DLD1 (cell line): ENCODE measurements at regions not wholly inside any gene's neighbourhood (a gene's known extent, or its start where the extent isn't known, plus 50 kb on each side); places are given as distances from the start of the nearest gene placed in this dataset.
"Not testable (repeated sequence)": the region's sequence is repeated elsewhere in the genome, so short reads cannot be mapped to it uniquely, and the experiment has no call there.

Experiments used
- in situ Hi-C: cut with HindIII; loops from 2 replicates; pipeline ENCODE4 v1.10.0; 2017; ENCODE audit warnings: low sequenced_read_pairs

DNA sequence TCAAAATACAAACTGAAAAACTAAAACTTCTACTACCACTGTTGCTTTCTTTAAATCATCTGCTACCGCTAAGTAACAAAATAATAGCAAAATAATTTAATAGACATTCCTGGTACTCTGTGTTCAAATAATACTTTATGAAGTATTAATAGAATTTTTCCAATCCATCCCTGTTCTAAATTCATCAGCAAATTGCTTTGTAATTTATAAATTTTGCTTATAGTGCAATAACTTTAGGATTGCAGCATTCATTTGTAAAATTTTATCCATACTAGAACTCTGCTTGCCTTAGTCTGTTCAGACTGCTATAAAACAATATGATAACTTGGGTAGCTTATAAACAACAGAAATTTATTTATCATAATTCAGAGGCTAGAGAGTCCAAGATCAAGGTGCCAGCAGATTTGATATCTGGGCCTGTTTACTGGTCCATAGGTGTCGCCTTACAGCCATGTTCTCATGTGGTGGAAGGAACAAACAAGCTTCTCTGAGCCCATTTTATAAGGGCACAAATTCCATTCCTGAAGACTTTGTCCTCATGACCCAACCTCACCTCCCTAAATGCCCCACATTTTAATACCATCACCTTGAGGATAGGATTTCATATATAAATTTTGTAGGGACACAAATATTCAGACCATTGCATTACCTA is 415.1 kb upstream of the MAP2 start:
- in situ Hi-C loops, result no loop called here

DNA sequence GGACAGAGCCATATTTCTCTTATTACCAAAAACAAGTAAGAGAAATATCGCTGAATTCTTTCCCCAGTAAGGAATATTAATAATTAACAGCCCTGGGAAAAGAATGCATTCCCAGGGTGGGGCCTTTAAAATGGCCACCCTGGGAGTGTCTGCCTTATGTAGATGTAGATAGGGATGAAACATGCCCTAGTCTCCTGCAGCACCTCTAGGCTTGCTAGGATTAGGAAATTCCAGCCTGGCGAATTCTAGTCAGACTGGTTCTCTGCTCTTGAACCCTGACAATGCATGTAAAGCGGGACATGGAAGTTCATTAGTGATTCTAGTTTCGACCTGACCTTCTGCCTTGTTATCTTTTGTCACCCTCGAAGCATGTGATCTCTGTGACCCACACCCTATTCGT is 405.2 kb upstream of the MAP2 start:
- in situ Hi-C loops, result not testable (repeated sequence)

DNA sequence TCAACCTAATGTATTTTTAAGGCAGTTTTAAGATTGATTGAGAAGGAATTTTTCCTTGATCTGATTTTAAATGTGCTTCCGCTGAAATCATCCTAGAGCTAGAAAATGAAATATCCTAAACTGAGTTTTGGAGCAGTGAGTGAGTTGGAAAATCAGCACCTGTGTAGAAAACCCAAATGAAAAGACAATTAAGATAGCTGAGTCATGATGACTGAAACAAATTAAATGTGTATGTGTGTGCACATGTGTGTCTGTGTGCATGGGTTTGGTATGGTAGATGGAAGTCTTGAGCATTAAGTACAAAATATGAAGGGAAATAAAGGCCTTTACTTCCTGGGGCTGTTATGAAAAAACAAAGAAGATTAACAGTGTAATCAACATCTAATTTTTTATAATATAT is 394.6 kb upstream of the MAP2 start:
- in situ Hi-C loops, result no loop called here

DNA sequence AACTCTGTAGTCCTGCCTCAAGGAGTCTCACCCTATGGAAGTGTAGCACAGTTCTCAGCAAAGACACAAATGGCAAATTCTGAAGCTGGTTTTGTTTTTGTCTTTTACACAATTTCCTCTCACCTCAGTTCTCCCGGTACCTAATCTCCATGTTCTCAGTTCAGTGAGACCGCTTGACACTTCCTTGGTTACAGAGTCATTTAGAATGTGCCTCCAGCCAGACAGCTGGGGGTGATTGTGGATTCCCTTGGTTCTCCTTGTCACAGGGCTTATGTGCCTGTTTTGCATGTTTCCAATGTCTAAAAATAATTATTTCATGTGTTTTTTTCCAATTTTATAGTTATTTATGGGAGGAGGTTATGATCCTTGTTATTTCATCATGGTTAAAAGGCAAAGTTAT is 379.5 kb upstream of the MAP2 start:
- in situ Hi-C loops, result no loop called here

DNA sequence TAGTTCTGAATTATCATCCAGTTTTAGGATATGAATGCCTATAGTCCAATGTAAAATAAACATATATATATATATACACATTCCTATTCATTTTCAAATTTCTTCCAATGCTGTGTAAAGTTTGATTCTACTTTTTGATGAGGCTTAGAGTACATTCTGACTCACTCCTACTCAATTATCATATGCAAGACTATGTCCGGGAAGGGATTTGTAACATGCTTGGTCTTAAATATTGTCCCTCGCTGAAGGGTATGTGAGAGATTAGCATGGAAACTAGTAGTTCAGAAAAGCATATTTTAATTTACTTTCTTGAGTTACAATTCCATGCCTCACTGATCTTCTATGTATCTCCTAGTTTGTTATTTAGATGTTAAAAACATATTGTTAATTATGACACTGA is 377.7 kb upstream of the MAP2 start:
- in situ Hi-C loops, result no loop called here

DNA sequence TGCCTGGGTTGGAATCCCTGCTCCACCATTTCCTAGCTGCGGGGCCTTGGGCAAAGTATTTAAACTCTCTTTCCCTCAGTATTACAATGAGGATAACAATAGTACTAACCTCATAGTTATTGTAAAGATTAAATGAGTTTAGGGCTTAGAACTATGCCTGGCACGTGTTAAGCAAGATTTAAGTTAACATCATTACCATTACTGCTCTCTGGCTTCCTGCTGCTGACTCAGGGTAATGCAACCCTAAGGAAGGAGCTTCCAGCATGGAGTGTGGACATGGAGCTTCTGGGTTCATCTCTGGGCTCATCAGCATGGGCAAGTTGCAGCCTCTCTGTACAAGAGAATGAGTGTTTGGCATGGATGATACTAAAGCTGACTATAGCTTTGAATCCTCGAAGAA is 374.2 kb upstream of the MAP2 start:
- in situ Hi-C loops, result no loop called here

DNA sequence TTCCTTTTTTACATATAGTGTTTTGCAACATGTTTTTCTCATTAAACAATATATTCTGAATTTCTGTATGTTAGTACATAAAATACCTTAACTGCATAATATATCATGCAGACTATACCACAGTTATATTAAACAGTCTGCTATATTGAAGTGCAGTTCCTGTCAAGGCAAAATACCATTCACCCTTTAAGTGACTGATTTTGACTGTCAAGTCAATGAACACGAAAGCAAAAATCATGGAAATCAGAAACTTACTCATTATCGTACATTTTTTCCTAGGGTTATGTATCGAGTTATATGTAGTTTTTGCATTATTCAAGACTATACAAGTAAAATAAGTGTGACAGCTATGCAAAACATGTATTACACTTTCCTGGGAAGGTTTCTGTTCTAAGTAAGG is 361.6 kb upstream of the MAP2 start:
- in situ Hi-C loops, result no loop called here

DNA sequence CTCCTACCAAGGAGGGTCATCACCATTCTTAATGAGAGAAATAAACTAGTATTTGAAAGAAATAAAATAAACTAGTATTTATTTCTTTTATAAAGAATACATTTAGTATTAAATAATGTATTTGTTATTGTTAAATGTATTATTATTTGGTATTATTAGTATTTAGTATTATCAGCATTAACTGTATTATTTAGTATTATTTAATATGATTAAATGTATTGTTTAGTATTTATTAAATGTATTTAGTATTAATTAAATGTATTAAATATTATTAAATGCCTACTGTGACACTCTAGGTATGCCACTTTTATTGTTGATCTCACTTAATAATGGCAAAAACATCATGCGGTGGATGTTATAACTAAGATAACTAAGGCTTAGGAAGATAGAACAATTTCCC is 353.6 kb upstream of the MAP2 start:
- in situ Hi-C loops, result no loop called here

DNA sequence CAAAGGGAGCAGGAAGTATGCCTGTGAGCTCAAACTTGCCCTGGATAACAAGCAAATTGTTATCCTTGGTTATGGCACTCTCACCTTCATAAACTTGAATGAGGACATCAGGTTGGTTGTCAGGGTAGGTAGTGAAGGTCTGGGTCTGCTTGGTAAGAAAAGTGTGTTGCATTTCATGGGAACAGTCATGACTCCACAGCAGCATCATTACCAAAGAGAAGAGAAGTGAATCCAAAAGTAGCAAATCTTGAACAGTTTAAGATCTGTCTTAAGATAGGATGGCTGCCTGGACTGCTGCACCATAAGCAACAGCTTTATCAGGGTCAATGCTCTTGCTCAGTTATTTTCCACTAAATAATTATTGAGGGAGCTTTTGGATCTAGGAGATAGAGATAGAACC is 350.7 kb upstream of the MAP2 start:
- in situ Hi-C loops, result no loop called here

DNA sequence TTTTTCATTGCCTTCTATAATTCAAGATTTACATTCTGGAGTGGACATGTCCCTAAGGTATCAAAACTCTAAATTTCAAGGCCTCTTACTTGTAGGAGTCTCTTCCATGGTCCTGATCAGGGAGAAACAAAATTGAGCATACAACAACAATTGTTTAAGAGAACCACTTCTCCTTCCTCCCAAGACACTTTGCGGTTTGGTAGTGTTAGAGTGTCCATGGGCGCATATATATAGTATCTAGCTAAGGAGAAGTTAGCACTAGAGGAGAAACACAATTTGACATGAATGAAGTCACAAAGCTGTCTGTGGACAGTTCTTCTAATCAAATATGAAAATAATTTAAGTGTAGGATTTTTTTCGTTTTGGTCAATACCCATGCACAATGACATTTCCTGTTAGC is 349.1 kb upstream of the MAP2 start:
- in situ Hi-C loops, result no loop called here

DNA sequence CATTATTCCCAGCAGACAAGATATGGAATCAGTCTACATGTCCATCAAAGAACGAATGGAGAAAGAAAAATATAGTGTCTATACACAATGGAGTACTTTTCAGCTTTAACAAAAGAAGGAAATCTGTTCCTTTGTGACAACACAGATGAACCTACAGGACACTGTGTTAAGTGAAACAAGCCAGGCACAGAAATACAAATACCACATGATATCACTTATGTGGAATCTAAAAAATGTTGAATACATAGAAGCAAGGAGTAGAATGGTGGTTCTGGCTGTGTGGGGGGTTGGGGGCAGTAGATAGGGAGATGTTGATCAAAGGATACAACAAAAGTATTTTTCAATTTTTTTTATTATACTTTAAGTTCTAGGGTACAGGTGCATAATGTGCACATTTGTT is 347.7 kb upstream of the MAP2 start:
- in situ Hi-C loops, result no loop called here

DNA sequence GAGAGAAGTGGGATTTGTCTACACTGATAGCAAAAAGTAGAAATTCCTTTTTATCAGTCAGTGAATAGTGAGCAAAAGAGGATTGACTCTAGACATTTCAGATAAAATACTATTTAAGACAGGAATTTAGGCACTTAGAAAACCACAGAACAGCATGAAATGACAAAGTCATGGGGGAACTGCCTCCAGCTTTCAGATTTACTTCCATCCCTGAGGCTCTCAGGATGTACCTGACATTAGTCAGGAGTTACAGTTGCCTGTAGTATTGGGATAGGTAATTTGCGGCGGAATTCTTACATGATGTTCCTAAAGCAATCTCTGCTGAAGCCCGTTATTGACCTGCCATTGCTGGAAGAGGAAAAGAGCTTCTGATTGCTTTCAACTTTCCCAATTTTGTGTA is 337.1 kb upstream of the MAP2 start:
- in situ Hi-C loops, result no loop called here

DNA sequence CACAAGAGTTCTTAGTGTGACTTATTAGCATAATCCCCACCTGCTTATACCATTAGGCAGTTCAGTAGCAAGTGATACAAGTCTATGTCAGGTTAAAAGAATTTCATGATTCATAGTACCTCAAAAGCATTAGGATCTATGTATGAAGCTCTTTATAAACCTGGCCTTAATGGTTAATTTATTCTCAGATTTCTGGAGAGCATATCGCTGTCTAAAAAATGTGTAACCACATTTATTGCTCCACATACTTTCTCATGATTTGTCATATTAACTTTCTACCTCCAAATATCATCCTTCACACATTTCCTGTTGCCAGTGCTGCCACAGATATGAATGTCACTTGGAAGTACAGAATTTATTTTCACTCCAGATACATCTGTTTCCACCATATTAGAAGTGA is 332.8 kb upstream of the MAP2 start:
- in situ Hi-C loops, result no loop called here

DNA sequence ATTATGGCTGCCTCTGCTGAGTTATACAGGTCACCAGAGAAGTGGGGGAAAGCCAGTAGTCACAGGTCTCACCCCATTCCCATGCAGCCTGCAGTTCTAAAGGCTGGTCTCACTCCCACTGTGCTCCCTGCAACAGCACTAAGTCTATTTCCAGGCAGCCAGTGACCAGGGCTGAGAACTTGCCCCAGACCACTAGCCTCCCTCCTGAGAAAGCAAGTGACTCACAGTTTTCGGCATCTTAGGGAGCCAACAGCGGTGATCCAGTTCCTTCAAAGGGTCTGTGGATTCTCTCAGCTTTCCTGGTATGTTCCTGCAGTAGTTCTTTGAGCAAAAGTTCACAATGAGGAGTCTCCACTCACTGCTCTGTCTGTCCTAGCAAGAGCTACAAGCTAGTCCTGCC is 329.6 kb upstream of the MAP2 start:
- in situ Hi-C loops, result no loop called here

DNA sequence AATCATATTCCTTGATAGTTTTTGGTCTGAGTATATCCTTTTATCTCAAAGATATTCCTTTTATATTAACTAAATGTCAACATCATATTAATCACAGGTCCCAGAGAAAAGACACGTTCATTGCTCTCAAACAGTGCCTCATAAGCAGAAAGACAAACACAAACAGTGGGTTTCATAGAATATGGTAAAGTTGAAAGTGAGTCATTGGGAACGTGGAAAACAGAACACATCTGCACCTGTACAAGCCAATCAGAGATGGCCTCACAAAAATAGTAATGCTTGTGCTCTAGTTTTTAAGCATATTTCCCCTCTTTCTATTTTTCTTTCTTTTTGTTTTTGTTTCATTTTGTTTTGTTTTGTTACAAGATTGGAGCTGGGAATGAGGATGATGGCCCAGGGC is 328.4 kb upstream of the MAP2 start:
- in situ Hi-C loops, result no loop called here

DNA sequence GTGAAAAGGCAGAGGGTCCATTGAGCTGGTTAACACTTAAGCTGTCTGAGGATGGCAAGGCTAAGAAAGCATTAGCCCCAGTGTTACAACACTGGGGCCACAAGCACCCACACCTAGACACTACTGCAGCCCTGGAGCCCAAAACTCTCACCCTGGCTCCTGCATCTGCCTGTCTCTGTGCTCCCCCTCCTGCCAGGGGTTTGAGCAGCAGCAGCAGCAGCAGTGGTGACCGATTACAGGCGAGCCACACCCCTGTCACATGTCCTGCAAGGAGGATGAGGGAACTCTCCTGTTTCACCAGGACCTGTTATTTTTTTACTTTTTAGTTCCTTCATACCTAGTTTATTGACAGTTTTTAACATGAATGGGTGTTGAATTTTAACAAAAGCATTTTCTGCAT is 326.7 kb upstream of the MAP2 start:
- in situ Hi-C loops, result no loop called here

DNA sequence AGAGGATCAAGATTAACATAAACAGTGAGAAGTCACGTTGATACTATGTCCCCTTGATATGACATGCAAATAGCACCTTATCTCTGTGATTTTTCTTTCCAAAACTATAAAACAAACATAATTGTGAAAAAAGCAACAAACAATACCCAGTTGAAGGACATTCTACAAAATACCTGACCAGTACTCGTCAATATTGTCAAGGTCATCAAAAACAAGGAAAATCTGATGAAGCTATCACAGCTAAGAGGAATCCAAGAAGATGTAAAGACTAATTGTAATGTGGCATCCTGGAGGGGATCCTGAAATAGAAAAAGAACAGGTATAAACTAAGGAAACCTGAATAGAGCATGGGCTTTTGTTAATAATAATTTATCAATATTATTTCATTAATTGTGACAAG is 321.5 kb upstream of the MAP2 start:
- in situ Hi-C loops, result no loop called here

DNA sequence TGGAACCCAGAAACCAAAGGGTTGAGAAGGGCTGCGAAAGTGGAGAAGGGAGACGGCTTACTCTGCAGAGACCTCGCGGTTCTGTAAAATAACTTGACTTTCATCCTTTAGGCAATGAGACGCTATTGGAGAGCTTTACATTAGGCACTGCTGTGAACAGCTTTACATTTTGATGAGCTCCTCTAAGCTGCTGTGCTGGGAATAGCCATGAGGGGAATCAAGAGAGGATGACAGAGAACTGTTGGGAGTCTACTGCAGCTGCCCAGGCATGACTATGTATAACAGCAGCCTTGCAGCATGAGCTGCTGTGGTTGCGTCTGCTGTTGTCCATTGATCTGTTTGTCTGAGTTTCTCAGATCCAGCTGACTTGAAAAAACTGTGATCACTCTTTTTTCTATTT is 310.8 kb upstream of the MAP2 start:
- in situ Hi-C loops, result no loop called here

DNA sequence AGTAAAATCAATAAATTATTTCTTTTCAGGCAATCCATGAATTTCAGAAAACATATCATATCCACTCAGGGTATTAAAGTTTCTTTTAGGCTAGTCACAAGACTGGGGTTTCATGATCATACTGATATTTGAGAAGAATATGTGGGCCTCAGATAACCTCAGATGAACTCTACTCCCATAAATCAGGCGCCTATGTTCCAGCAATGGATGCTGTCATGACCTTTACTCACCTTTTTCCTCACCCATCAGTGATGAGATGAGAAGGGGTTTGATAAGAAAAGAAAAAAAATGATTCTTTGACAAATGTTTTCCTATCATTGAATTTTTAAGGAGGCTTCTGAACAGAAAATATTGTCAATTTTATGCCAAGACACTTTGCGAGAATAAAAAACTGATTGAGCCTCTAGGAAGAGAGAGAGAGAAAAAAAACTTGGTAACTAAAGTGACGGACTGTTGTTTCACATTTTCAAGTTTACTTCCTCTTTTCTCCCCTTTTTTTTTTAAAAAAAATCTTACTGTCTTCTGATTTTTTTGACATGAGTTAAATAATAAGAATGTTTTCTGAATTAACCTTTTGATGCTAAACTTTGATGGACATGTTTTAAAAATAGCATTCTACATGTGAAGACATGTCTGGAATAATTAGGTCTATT is 309.1 kb upstream of the MAP2 start:
- in situ Hi-C loops, result no loop called here

DNA sequence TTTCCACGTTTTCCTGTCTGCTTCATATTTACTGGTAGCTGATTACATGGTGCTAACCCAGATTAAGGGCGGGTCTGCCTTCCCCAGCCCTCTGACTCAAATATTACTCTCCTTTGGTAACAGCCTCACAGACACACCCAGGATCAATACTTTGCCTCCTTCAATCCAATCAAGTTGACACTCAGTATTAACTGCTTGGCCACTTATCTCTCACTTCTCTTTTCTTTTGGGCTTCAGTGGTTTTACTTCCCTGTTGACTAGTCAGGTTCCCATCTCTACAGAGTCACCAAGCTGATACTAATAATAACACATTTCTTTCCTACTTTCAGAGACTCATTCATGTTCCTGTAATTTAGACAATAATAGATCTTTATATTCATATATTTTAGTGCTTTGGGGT is 302.2 kb upstream of the MAP2 start:
- in situ Hi-C loops, result no loop called here

DNA sequence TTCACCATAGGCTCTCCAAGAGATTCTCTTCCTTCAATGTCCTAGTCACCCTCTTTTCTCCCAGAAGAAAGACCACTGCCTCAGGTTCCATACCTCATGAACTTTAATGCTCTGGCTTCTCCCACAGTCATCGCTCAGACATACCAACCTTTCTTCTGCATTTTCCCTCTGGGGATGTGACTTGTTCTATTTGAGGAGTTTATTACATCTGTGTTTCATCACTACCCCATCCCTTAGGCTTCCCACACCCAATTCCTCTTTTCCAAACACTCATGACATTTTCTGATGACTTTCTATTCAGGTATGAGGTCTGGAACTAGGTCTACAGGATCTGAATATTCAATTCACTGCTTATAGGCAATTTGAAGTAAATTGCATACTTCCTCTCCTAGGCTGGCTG is 298.6 kb upstream of the MAP2 start:
- in situ Hi-C loops, result no loop called here

DNA sequence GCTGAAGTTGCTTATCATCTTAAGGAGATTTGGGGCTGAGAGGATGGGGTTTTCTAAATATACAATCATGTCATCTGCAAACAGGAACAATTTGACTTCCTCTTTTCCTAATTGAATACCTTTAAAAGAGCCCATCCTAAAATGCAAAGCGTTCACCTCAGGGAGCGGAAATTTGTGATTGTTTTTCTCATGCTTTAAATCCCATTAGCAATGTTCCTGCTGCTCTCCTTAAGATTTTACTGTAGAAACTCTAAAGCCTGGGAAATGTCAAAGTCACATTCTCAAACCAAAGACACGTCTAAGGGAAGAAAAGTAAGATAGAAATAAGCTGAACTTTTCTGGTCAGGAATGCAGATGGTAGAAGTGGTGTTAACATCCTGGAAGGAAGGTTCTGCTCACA is 285.8 kb upstream of the MAP2 start:
- in situ Hi-C loops, result no loop called here

DNA sequence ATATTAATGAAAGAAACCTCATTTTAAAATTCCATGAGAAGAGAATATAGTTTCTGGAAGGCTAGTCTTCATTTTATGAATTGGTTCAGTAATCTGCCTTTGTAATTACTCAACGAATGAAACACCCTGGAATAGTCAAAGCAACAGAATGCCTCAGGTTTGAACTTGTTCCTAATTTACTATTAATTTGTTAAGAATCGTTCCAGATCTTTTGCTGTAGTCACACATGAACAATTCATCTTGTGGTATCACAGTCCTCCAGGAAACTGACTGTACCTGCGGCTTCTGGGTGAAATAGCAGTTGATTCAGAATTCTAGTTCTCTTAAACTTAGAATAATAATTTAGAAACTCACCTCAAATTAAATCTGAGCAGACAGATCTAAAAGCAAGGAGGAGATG is 282.7 kb upstream of the MAP2 start:
- in situ Hi-C loops, result no loop called here
